Liver (tissue), 8 donors: ENCODE measurements at regions not wholly inside any gene's neighbourhood (a gene's known extent, or its start where the extent isn't known, plus 50 kb on each side); places are given as distances from the start of the nearest gene placed in this dataset.

Source experiments
- DNase-seq: peaks from one replicate; pipeline ENCODE4 v3.0.0-alpha.2; 2017; ENCODE audit warnings: low spot score
- H3K27ac ChIP-seq, 2 donors: one replicate each; pipeline ENCODE4 v1.7.0; 2013; ENCODE audit warnings: inconsistent platforms in 2 of 2, low read length in 2 of 2, control low read depth in 1 of 2, low read depth in 1 of 2, mild to moderate bottlenecking in 1 of 2
- H3K27me3 ChIP-seq, 4 donors: one replicate each; pipeline versions ENCODE4 v1.6.1 to v1.7.0; 2013; ENCODE audit warnings: low read length in 3 of 4, inconsistent platforms in 1 of 4, mild to moderate bottlenecking in 1 of 4, moderate library complexity in 1 of 4; ENCODE audit not compliant: control insufficient read depth in 4 of 4, insufficient read depth in 4 of 4
- H3K36me3 ChIP-seq, 4 donors: one replicate each; pipeline versions ENCODE4 v1.6.1 to v1.7.0; 2013; ENCODE audit warnings: low read length in 3 of 4, mild to moderate bottlenecking in 3 of 4, low read depth in 1 of 4, moderate library complexity in 1 of 4; ENCODE audit not compliant: control insufficient read depth in 4 of 4, insufficient read depth in 3 of 4
- H3K4me1 ChIP-seq, 4 donors: one replicate each; pipeline versions ENCODE4 v1.6.1 to v1.7.0; 2013; ENCODE audit warnings: low read length in 3 of 4, mild to moderate bottlenecking in 3 of 4, moderate library complexity in 1 of 4; ENCODE audit not compliant: control insufficient read depth in 4 of 4, insufficient read depth in 4 of 4
- H3K4me3 ChIP-seq, 3 donors: one replicate each; pipeline versions ENCODE4 v1.6.1 to v1.7.0; 2013; ENCODE audit warnings: low read length in 3 of 3, control low read depth in 1 of 3, low read depth in 1 of 3, mild to moderate bottlenecking in 1 of 3
- H3K9ac ChIP-seq, 2 donors: one replicate each; pipeline ENCODE4 v1.7.0; 2013; ENCODE audit warnings: low read length in 2 of 2, mild to moderate bottlenecking in 2 of 2, moderate library complexity in 2 of 2, control low read depth in 1 of 2, low read depth in 1 of 2
- H3K9me3 ChIP-seq, 4 donors: one replicate each; pipeline versions ENCODE4 v1.6.1 to v1.7.0; 2013; ENCODE audit warnings: low read length in 3 of 4; ENCODE audit not compliant: control insufficient read depth in 4 of 4
- EGR1 ChIP-seq, 2 donors: IDR thresholded peaks; 2 replicates each; pipeline ENCODE4 v1.6.1; 2016 to 2018; ENCODE audit warnings: antibody characterized with exemption in 2 of 2, low read depth in 2 of 2
- FOXA1 ChIP-seq: IDR thresholded peaks from 2 replicates; pipeline ENCODE4 v1.6.1; 2016; ENCODE audit warnings: antibody characterized with exemption
- FOXA2 ChIP-seq: IDR thresholded peaks from 2 replicates; pipeline ENCODE4 v1.6.1; 2016; ENCODE audit warnings: antibody characterized with exemption
- GABPA ChIP-seq, 2 donors: IDR thresholded peaks in 1 of 2; conservative IDR thresholded peaks in 1 of 2; 2 replicates each; pipeline ENCODE4 v1.6.1; 2016; ENCODE audit warnings: antibody characterized with exemption in 2 of 2, mild to moderate bottlenecking in 1 of 2, moderate library complexity in 1 of 2
- HNF4A ChIP-seq, 2 donors: conservative IDR thresholded peaks; 2 replicates each; pipeline ENCODE4 v1.6.1; 2016; ENCODE audit warnings: antibody characterized with exemption in 2 of 2, mild to moderate bottlenecking in 2 of 2
- HNF4G ChIP-seq: IDR thresholded peaks from 2 replicates; pipeline ENCODE4 v1.6.1; 2016; ENCODE audit warnings: antibody characterized with exemption
- JUND ChIP-seq, 2 donors: IDR thresholded peaks; 2 replicates each; pipeline ENCODE4 v1.6.1; 2016; ENCODE audit warnings: antibody characterized with exemption in 2 of 2
- NR2F2 ChIP-seq: IDR thresholded peaks from 2 replicates; pipeline ENCODE4 v1.6.1; 2016; ENCODE audit warnings: antibody characterized with exemption
- RAD21 ChIP-seq, 2 donors: IDR thresholded peaks; 2 replicates each; pipeline ENCODE4 v1.6.1; 2016; ENCODE audit warnings: antibody characterized with exemption in 2 of 2, mild to moderate bottlenecking in 2 of 2
- SP1 ChIP-seq: IDR thresholded peaks from 2 replicates; pipeline ENCODE4 v1.6.1; 2018; ENCODE audit warnings: antibody characterized with exemption, mild to moderate bottlenecking
- TAF1 ChIP-seq: conservative IDR thresholded peaks from 2 replicates; pipeline ENCODE4 v1.6.1; 2016; ENCODE audit warnings: antibody characterized with exemption, mild to moderate bottlenecking
- YY1 ChIP-seq: IDR thresholded peaks from 2 replicates; pipeline ENCODE4 v1.6.1; 2016; ENCODE audit warnings: antibody characterized with exemption, mild to moderate bottlenecking
- WGBS: extraction: QIAGEN DNeasy Blood & Tissue Kit; methylation state at CpG from one replicate; pipeline ENCODE4 v1.1.7; 2013; 5-methylcytosine and 5-hydroxymethylcytosine counted together
- TF ChIP-seq, protein P1 (sequence below): IDR thresholded peaks from 2 replicates; pipeline ENCODE4 v1.6.1; 2016; ENCODE audit warnings: antibody characterized with exemption
- TF ChIP-seq, protein P2 (sequence below): IDR thresholded peaks from 2 replicates; pipeline ENCODE4 v1.6.1; 2016; ENCODE audit warnings: antibody characterized with exemption
- TF ChIP-seq, protein P3 (sequence below): IDR thresholded peaks from 2 replicates; pipeline ENCODE4 v1.6.1; 2016; ENCODE audit warnings: antibody characterized with exemption
- TF ChIP-seq, protein P4 (sequence below): fragments of 150-350 bp; IDR thresholded peaks from 2 replicates; pipeline ENCODE4 v1.5.1; 2017; ENCODE audit warnings: improper control_type of control experiment, low read depth, low read length; ENCODE audit not compliant: missing input control
- TF ChIP-seq, protein P5 (sequence below): IDR thresholded peaks from 2 replicates; pipeline ENCODE4 v1.6.1; 2016; ENCODE audit warnings: antibody characterized with exemption, mild to moderate bottlenecking
- donor health status: healthy.
- donor health status: healthy.
- donor health status: healthy.
- donor health status: healthy.
- donor health status: healthy.

DNA sequence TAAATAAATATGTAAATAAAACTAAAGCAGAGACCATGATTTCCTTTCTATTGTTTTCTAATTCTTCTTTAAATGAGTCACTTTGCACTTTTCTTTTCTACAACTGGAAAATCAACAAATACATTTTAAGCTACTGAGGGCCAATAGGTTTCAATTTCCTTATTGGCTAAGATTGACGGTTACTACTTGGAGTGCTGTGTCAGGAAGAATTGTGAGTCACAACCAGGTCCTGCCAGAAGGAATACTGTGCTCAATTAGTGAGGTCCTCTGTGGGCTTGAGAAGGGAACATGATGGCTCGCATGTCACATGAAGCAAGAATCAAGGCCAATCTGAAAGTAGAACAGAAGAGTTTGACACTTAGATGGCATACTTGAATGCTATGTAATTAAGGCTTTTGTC, 110.8 kb downstream of the HMHB1 start:
- Histone ChIP-seq H3K9ac (no peak overlapping the region), H3K4me1 (no peaks in the 10 kb centered on the region), H3K27me3 (no peaks in the 10 kb centered on the region), H3K9me3 (no peaks in the 10 kb centered on the region), H3K27ac (no peak overlapping the region), H3K36me3 (no peaks in the 10 kb centered on the region), H3K4me3 (no peak overlapping the region)
- no peak for DNase-seq
- TF ChIP-seq JUND (IDR thresholded peaks at IDR 0.05) = no peak
- WGBS = 80% methylated on average over 2 of the region's 2 CpGs

DNA sequence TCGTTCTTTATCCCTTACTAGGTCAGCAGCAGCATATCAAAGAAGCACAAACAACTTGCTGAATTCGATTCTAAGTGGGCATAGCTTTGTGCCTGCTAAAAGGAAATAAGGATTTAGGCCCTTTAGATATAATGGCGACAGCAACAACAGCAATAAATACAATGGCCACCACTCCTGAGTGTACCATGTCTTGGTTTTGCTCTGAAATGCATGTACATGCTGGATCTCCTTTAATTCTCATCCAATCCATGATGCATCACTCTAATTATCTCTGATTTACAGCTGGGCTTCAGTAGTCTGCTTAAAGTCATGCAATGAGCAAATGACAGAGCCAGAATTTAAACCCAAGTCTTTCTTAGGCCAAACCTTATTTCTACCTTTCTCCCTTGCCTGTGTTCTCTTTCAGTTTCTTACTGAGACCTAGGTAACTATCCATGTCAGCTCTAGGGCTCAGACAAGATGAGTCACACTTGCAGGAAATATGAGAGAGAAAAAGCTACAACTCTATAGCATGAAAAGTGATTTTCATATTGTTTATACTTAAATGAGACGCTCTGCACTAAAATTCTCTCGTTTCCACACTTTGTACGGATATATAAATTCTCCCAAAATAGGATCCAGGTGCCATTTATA, 111.8 kb downstream of the HMHB1 start:
- Histone ChIP-seq H3K4me1 (no peaks in the 10 kb centered on the region), H3K27ac (no peak overlapping the region), H3K27me3 (no peaks in the 10 kb centered on the region), H3K36me3 (no peaks in the 10 kb centered on the region), H3K4me3 (no peak overlapping the region), H3K9me3 (no peaks in the 10 kb centered on the region), H3K9ac (no peak overlapping the region)
- TF ChIP-seq, protein P1, sequence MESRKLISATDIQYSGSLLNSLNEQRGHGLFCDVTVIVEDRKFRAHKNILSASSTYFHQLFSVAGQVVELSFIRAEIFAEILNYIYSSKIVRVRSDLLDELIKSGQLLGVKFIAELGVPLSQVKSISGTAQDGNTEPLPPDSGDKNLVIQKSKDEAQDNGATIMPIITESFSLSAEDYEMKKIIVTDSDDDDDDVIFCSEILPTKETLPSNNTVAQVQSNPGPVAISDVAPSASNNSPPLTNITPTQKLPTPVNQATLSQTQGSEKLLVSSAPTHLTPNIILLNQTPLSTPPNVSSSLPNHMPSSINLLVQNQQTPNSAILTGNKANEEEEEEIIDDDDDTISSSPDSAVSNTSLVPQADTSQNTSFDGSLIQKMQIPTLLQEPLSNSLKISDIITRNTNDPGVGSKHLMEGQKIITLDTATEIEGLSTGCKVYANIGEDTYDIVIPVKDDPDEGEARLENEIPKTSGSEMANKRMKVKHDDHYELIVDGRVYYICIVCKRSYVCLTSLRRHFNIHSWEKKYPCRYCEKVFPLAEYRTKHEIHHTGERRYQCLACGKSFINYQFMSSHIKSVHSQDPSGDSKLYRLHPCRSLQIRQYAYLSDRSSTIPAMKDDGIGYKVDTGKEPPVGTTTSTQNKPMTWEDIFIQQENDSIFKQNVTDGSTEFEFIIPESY = no peak
- WGBS = 82% methylated on average over 6 of the region's 6 CpGs
- no peak for DNase-seq

DNA sequence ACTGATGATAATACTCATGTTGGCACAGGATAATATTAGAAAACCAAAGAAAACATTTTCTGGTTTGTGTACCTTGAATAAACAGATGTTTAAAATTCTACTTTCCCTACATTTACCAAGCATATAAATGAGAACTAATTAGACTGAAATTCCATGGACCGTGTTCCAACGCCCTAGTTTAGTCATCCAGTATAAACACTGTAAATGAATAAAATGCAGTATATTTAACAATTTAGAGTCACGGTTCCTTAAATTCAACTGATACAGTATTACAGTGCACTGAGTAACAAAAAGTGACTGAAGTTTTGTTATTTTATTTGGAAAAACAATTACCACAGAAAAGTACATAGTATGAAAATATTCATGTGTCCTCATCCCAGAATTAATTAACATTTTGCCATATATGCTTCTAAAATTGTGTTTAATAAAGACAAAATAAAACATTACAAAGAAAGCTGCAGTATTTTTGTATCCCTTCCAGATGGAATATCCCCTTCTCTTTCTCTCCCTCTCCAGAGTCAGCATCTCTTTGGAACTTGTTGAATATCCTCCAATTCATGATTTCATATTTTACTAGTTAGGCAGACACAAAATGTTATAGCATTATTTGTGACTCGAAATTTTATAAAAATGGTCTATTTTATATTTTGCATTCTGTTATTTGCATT, 112.5 kb downstream of the HMHB1 start:
- no peak overlapping the region for H3K27ac ChIP-seq
- no peaks in the 10 kb centered on the region for H3K36me3 ChIP-seq
- no peaks in the 10 kb centered on the region for H3K9me3 ChIP-seq
- no peaks in the 10 kb centered on the region for H3K27me3 ChIP-seq
- no peaks in the 10 kb centered on the region for H3K4me1 ChIP-seq
- TF ChIP-seq, protein P2, sequence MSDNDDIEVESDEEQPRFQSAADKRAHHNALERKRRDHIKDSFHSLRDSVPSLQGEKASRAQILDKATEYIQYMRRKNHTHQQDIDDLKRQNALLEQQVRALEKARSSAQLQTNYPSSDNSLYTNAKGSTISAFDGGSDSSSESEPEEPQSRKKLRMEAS = no peak
- TF ChIP-seq FOXA1 (no peak), NR2F2 (no peak), TAF1 (no peak), HNF4G (no peak), SP1 (no peak), HNF4A (conservative IDR thresholded peaks at IDR 0.05) (no peak), RAD21 (IDR thresholded peaks at IDR 0.05) (no peak), FOXA2 (no peak), GABPA (IDR thresholded peaks at IDR 0.05 in 1 of 2, conservative IDR thresholded peaks at IDR 0.05 in 1 of 2) (no peak), JUND (IDR thresholded peaks at IDR 0.05) (no peak), EGR1 (IDR thresholded peaks at IDR 0.05; ENCODE audit: low read depth in 2 of 2) (no peak), YY1 (no peak)
- TF ChIP-seq, protein P3, sequence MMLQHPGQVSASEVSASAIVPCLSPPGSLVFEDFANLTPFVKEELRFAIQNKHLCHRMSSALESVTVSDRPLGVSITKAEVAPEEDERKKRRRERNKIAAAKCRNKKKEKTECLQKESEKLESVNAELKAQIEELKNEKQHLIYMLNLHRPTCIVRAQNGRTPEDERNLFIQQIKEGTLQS = no peak
- TF ChIP-seq, protein P4, sequence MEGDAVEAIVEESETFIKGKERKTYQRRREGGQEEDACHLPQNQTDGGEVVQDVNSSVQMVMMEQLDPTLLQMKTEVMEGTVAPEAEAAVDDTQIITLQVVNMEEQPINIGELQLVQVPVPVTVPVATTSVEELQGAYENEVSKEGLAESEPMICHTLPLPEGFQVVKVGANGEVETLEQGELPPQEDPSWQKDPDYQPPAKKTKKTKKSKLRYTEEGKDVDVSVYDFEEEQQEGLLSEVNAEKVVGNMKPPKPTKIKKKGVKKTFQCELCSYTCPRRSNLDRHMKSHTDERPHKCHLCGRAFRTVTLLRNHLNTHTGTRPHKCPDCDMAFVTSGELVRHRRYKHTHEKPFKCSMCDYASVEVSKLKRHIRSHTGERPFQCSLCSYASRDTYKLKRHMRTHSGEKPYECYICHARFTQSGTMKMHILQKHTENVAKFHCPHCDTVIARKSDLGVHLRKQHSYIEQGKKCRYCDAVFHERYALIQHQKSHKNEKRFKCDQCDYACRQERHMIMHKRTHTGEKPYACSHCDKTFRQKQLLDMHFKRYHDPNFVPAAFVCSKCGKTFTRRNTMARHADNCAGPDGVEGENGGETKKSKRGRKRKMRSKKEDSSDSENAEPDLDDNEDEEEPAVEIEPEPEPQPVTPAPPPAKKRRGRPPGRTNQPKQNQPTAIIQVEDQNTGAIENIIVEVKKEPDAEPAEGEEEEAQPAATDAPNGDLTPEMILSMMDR = no peak
- TF ChIP-seq, protein P1 = no peak
- TF ChIP-seq, protein P5, sequence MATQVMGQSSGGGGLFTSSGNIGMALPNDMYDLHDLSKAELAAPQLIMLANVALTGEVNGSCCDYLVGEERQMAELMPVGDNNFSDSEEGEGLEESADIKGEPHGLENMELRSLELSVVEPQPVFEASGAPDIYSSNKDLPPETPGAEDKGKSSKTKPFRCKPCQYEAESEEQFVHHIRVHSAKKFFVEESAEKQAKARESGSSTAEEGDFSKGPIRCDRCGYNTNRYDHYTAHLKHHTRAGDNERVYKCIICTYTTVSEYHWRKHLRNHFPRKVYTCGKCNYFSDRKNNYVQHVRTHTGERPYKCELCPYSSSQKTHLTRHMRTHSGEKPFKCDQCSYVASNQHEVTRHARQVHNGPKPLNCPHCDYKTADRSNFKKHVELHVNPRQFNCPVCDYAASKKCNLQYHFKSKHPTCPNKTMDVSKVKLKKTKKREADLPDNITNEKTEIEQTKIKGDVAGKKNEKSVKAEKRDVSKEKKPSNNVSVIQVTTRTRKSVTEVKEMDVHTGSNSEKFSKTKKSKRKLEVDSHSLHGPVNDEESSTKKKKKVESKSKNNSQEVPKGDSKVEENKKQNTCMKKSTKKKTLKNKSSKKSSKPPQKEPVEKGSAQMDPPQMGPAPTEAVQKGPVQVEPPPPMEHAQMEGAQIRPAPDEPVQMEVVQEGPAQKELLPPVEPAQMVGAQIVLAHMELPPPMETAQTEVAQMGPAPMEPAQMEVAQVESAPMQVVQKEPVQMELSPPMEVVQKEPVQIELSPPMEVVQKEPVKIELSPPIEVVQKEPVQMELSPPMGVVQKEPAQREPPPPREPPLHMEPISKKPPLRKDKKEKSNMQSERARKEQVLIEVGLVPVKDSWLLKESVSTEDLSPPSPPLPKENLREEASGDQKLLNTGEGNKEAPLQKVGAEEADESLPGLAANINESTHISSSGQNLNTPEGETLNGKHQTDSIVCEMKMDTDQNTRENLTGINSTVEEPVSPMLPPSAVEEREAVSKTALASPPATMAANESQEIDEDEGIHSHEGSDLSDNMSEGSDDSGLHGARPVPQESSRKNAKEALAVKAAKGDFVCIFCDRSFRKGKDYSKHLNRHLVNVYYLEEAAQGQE = no peak
- H3K9ac ChIP-seq = no peak overlapping the region
- no peak overlapping the region for H3K4me3 ChIP-seq
- 81% methylated on average over 4 of the region's 4 CpGs for WGBS
- no peak for DNase-seq
